Adrenal gland (tissue), 9 donors: ENCODE measurements at regions not wholly inside any gene's neighbourhood (a gene's known extent, or its start where the extent isn't known, plus 50 kb on each side); places are given as distances from the start of the nearest gene placed in this dataset.

Experiments
- DNase-seq, 7 donors: peaks; one replicate each; pipeline ENCODE4 v3.0.0-alpha.2; 2019 to 2020
- H3K27ac ChIP-seq, 5 donors: fragments of 200-600 bp; sonication (generic) in 4 of 5; 1 replicate in 3 of 5; 2 replicates in 2 of 5; pipeline versions ENCODE4 v1.5.1 to v1.8.0; 2016 to 2020; ENCODE audit warnings: mild to moderate bottlenecking in 1 of 5
- H3K27me3 ChIP-seq: fragments of 200-600 bp; 2 replicates; pipeline ENCODE4 v1.8.0; 2021
- H3K36me3 ChIP-seq, 2 donors: fragments of 200-600 bp; replicated peaks in 1 of 2; 1 replicate in 1 of 2; 2 replicates in 1 of 2; pipeline versions ENCODE4 v1.5.1 to v1.8.0; 2018 to 2022
- H3K4me1 ChIP-seq, 2 donors: fragments of 200-600 bp; replicated peaks in 1 of 2; 1 replicate in 1 of 2; 2 replicates in 1 of 2; pipeline versions ENCODE4 v1.5.1 to v1.8.0; 2018 to 2021
- H3K4me3 ChIP-seq, 4 donors: fragments of 200-600 bp; sonication (generic) in 3 of 4; one replicate each; pipeline ENCODE4 v1.5.1; 2016 to 2018
- H3K9me3 ChIP-seq, 3 donors: fragments of 200-600 bp; sonication (generic) in 1 of 3; replicated peaks in 1 of 3; 1 replicate in 2 of 3; 2 replicates in 1 of 3; pipeline versions ENCODE4 v1.5.1 to v1.8.0; 2016 to 2021
- CTCF ChIP-seq, 6 experiments: fragments of 450-650 bp in 4 of 6; fragments of 200-600 bp in 2 of 6; sonication (generic) in 1 of 6; IDR thresholded peaks; 1 replicate in 5 of 6; 2 replicates in 1 of 6; pipeline versions ENCODE4 v1.5.1 to v1.8.0; 2016 to 2021; ENCODE audit warnings: antibody characterized with exemption in 6 of 6, mild to moderate bottlenecking in 2 of 6, moderate library complexity in 1 of 6
- POLR2A ChIP-seq, 2 donors: fragments of 450-650 bp; IDR thresholded peaks; one replicate each; pipeline ENCODE4 v1.6.1; 2017; ENCODE audit warnings: antibody characterized with exemption in 2 of 2, mild to moderate bottlenecking in 2 of 2, moderate library complexity in 1 of 2
- WGBS, 4 donors: extraction: QIAGEN DNeasy Blood & Tissue Kit in 2 of 4; methylation state at CpG; one replicate each; pipeline versions ENCODE4 v1.1.5 to v1.1.7; 2013 to 2017; 5-methylcytosine and 5-hydroxymethylcytosine counted together
- intact Hi-C, 2 donors: fragments of 100-400 bp; cut with DNase I; formaldehyde crosslinking; loops; one replicate each; pipeline versions ENCODE4 v1.14.1 to v1.15.0; 2022 to 2023
- donor health status: healthy with polysubstance abuse.
- donor health status: Bipolar disorder and iron deficiency.
- donor health status: DM: yes; HTN: yes; CAD: no.
- donor health status: DM: no; HTN: no; CAD: no.
- donor health status: DM: no; HTN: no; CAD: no.

- H3K36me3 ChIP-seq = no peaks in the 10 kb centered on the region
- no peaks in the 10 kb centered on the region for H3K9me3 ChIP-seq
- no peak overlapping the region for H3K27ac ChIP-seq
- WGBS, 4 donors = 64 to 75% (median 71%) methylated on average over 5 of the region's 5 CpGs
- H3K27me3 ChIP-seq = no peaks in the 10 kb centered on the region
- no peak for TF ChIP-seq POLR2A (IDR thresholded peaks at IDR 0.05)
- TF ChIP-seq CTCF (IDR thresholded peaks at IDR 0.05) = no peak
- H3K4me1 ChIP-seq = no peaks in the 10 kb centered on the region
- no peak overlapping the region for H3K4me3 ChIP-seq
- no peak for DNase-seq
- intact Hi-C loops = no loop called here
These were observed 326.4 kb upstream of the IGF1R start for GRCh38 chr15:98321896-98322295.

GRCh38 chr15:98322581-98322980, 325.8 kb upstream of the IGF1R start:
- H3K36me3 ChIP-seq = no peaks in the 10 kb centered on the region
- no peaks in the 10 kb centered on the region for H3K9me3 ChIP-seq
- no peak overlapping the region for H3K4me3 ChIP-seq
- intact Hi-C loops = no loop called here
- no peak overlapping the region for H3K27ac ChIP-seq
- no peak for DNase-seq
- H3K4me1 ChIP-seq = no peaks in the 10 kb centered on the region
- H3K27me3 ChIP-seq = no peaks in the 10 kb centered on the region
- 59 to 70% (median 67%) methylated on average over 4 of the region's 4 CpGs for WGBS, 4 donors
- no peak for TF ChIP-seq CTCF (IDR thresholded peaks at IDR 0.05)

GRCh38 chr15:98324341-98324970, 323.9 kb upstream of the IGF1R start:
- TF ChIP-seq POLR2A (IDR thresholded peaks at IDR 0.05) (no peak), CTCF (IDR thresholded peaks at IDR 0.05) (no peak)
- WGBS, 4 donors = 44 to 50% (median 46%) methylated on average over 2 of the region's 2 CpGs
- H3K9me3 ChIP-seq = no peaks in the 10 kb centered on the region
- H3K4me1 ChIP-seq = no peaks in the 10 kb centered on the region
- DNase-seq = no peak
- H3K36me3 ChIP-seq = no peaks in the 10 kb centered on the region
- H3K27me3 ChIP-seq = no peaks in the 10 kb centered on the region
- H3K27ac ChIP-seq = no peak overlapping the region
- no peak overlapping the region for H3K4me3 ChIP-seq
- intact Hi-C loops = no loop called here

- H3K27me3 ChIP-seq = peaks cover 8% of the 10 kb centered on the region
- TF ChIP-seq CTCF (IDR thresholded peaks at IDR 0.05) (no peak), POLR2A (IDR thresholded peaks at IDR 0.05) (no peak)
- H3K27ac ChIP-seq = no peak overlapping the region
- no peaks in the 10 kb centered on the region for H3K9me3 ChIP-seq
- intact Hi-C loops = no loop called here
- no peaks in the 10 kb centered on the region for H3K4me1 ChIP-seq
- 56 to 80% (median 68%) methylated on average over 5 of the region's 5 CpGs for whole genome bisulfite sequencing, 4 donors
- no peaks in the 10 kb centered on the region for H3K36me3 ChIP-seq
- H3K4me3 ChIP-seq = no peak overlapping the region
- DNase-seq = no peak
These were observed 321.5 kb upstream of the IGF1R start for GRCh38 chr15:98326804-98327203.
